ENCODE measurements at regions not wholly inside any gene's neighbourhood (a gene's known extent, or its start where the extent isn't known, plus 50 kb on each side); places are given as distances from the start of the nearest gene placed in this dataset.

- no peak for DNase-seq
Observed at GRCh38 chrX:42944381-42944998, 166.5 kb upstream of the PPP1R2C start.

- no peak for DNase-seq
Observed at GRCh38 chrX:42946544-42947194, 168.7 kb upstream of the PPP1R2C start.

GRCh38 chrX:42948723-42949657 lies 171.0 kb upstream of the PPP1R2C start:
- DNase-seq = no peak

- DNase-seq = no peak
Observed at GRCh38 chrX:42951747-42952146, 173.8 kb upstream of the PPP1R2C start.

- DNase-seq = no peak
Observed at GRCh38 chrX:42952621-42953020, 174.7 kb upstream of the PPP1R2C start.

GRCh38 chrX:42954880-42955279 lies 176.9 kb upstream of the PPP1R2C start:
- no peak for DNase-seq

GRCh38 chrX:42955349-42955748 lies 177.4 kb upstream of the PPP1R2C start:
- DNase-seq = no peak

- DNase-seq = no peak
Observed at GRCh38 chrX:42967681-42968300, 189.8 kb upstream of the PPP1R2C start.

- no peak for DNase-seq
Observed at GRCh38 chrX:42973321-42973720, 195.4 kb upstream of the PPP1R2C start.

GRCh38 chrX:42975906-42976305 lies 197.9 kb upstream of the PPP1R2C start:
- no peak for DNase-seq

- no peak for DNase-seq
Observed at GRCh38 chrX:42976746-42977366, 198.9 kb upstream of the PPP1R2C start.

- no peak for DNase-seq
Observed at GRCh38 chrX:42978655-42979379, 200.9 kb upstream of the PPP1R2C start.

GRCh38 chrX:42988700-42989099 lies 210.7 kb upstream of the PPP1R2C start:
- DNase-seq = no peak

- DNase-seq = no peak
Observed at GRCh38 chrX:42992199-42992943, 214.4 kb upstream of the PPP1R2C start.

- no peak for DNase-seq
Observed at GRCh38 chrX:42996861-42997260, 218.9 kb upstream of the PPP1R2C start.

GRCh38 chrX:43000121-43000520 lies 222.2 kb upstream of the PPP1R2C start:
- no peak for DNase-seq

- DNase-seq = no peak
Observed at GRCh38 chrX:43002526-43003203, 224.7 kb upstream of the PPP1R2C start.

GRCh38 chrX:43003204-43003565 lies 225.2 kb upstream of the PPP1R2C start:
- no peak for DNase-seq

GRCh38 chrX:43003939-43004338 lies 226.0 kb upstream of the PPP1R2C start:
- DNase-seq = no peak
